ENCODE measurements at regions not wholly inside any gene's neighbourhood (a gene's known extent, or its start where the extent isn't known, plus 50 kb on each side); places are given as distances from the start of the nearest gene placed in this dataset.
A peak's percentile ranks its signal among the peaks of the same experiment; 100 is the strongest.

GRCh38 chr4:67220861-67221260, 324.4 kb downstream of the CENPC start:
- no peak for DNase-seq

GRCh38 chr4:67218883-67219282, 326.4 kb downstream of the CENPC start:
- DNase-seq, result no peak

GRCh38 chr4:67207941-67208441, 337.3 kb downstream of the CENPC start:
- DNase-seq, result no peak

- DNase-seq, result peak; percentile 83
Observed at GRCh38 chr4:67204441-67204840, 340.9 kb downstream of the CENPC start.

GRCh38 chr4:67201334-67201733, 344.0 kb downstream of the CENPC start:
- no peak for DNase-seq

- peak; percentile 72 for DNase-seq
Observed at GRCh38 chr4:67198727-67199126, 346.6 kb downstream of the CENPC start.

GRCh38 chr4:67167849-67168248, 377.5 kb downstream of the CENPC start:
- no peak for DNase-seq

- no peak for DNase-seq
Observed at GRCh38 chr4:67162690-67163089, 382.6 kb downstream of the CENPC start.

GRCh38 chr4:67161311-67161710, 384.0 kb downstream of the CENPC start:
- peak; percentile 6 for DNase-seq

GRCh38 chr4:67160394-67160793, 384.9 kb downstream of the CENPC start:
- DNase-seq, result peak; percentile 8

GRCh38 chr4:67158666-67159065, 386.6 kb downstream of the CENPC start:
- no peak for DNase-seq

GRCh38 chr4:67152976-67153375, 392.3 kb downstream of the CENPC start:
- DNase-seq, result peak; percentile 2

- no peak for DNase-seq
Observed at GRCh38 chr4:67151376-67152343, 393.6 kb downstream of the CENPC start.

GRCh38 chr4:67141586-67141985, 403.7 kb downstream of the CENPC start:
- DNase-seq, result peak; percentile 95

- DNase-seq, result no peak
Observed at GRCh38 chr4:67134616-67135015, 410.7 kb downstream of the CENPC start.

- no peak for DNase-seq
Observed at GRCh38 chr4:67133162-67133561, 412.1 kb downstream of the CENPC start.

GRCh38 chr4:67131224-67131623, 414.1 kb downstream of the CENPC start:
- DNase-seq, result no peak

- DNase-seq, result no peak
Observed at GRCh38 chr4:67130411-67130810, 414.9 kb downstream of the CENPC start.

GRCh38 chr4:67126570-67126969, 418.7 kb downstream of the CENPC start:
- no peak for DNase-seq

GRCh38 chr4:67125636-67126514, 419.4 kb downstream of the CENPC start:
- no peak for DNase-seq

GRCh38 chr4:67124716-67125115, 420.6 kb downstream of the CENPC start:
- no peak for DNase-seq

- DNase-seq, result peak; percentile 16
Observed at GRCh38 chr4:67122029-67122428, 423.3 kb downstream of the CENPC start.

- DNase-seq, result no peak
Observed at GRCh38 chr4:67120369-67120768, 424.9 kb downstream of the CENPC start.
